ENCODE measurements at regions not wholly inside any gene's neighbourhood (a gene's known extent, or its start where the extent isn't known, plus 50 kb on each side); places are given as distances from the start of the nearest gene placed in this dataset.

DNA sequence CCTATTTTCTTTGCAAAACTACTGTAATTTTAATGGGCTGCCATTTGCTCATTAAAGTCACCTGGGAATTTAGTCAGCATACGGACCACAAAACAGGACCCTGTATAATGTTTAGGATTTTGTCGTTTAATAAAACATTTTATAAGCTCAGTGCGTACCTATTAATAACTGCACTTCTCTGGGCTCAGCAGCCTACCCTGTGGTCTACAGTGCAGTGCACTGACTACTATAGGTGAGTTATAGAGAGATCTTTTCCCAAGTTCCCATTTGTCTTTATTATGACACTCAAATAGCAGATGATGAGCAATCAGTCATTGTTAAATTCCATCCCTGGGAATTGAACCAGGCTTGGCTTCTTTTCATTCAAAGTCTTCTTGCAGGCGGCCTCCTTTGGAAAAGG, 433.4 kb upstream of the NFE2L3 start:
- H4K20me1 ChIP-seq (ENCODE audit: insufficient read depth): no peaks in the 10 kb centered on the region
- no peak overlapping the region for H3K4me3 ChIP-seq (replicated peaks in 1 of 2; ENCODE audit: low read depth in 1 of 2, low read length in 2 of 2)
- ChIA-PET POLR2A (no interaction called here), CTCF (no interaction called here), RAD21 (ENCODE audit: low non-redundant PET in 1 of 2, low total read pairs in 2 of 2, uncharacterized antibody in 2 of 2, unreplicated experiment in 2 of 2) (no interaction called here)
- H3K27me3 ChIP-seq (ENCODE audit: insufficient read depth, low read length): peaks cover 32% of the 10 kb centered on the region
- no peaks in the 10 kb centered on the region for H3K4me1 ChIP-seq (ENCODE audit: control insufficient read depth in 1 of 2, insufficient read depth in 2 of 2, low read length in 2 of 2)
- no peak overlapping the region for H3K4me2 ChIP-seq (ENCODE audit: low read length)
- H3K27ac ChIP-seq (ENCODE audit: low read depth, low read length): no peak overlapping the region
- intact Hi-C loops (cut with micrococcal nuclease): no loop called here
- no TSS peak for BruUV-seq (replicated peaks)
- no peak for ATAC-seq
- H3K36me3 ChIP-seq (ENCODE audit: control insufficient read depth in 1 of 2, insufficient read depth in 2 of 2, low read length in 2 of 2): no peaks in the 10 kb centered on the region
- no peak overlapping the region for H2AFZ ChIP-seq (ENCODE audit: low read depth, low read length, poor library complexity, severe bottlenecking)
- no peaks in the 10 kb centered on the region for H3K79me2 ChIP-seq (ENCODE audit: insufficient read depth, low read length)
- TF ChIP-seq CEBPB (IDR thresholded peaks at IDR 0.05; ENCODE audit: low read depth) (no peak), POLR2AphosphoS5 (IDR thresholded peaks at IDR 0.05; ENCODE audit: low read depth, low read length) (no peak), CTCF (IDR thresholded peaks at IDR 0.05 in 2 of 3, conservative IDR thresholded peaks at IDR 0.05 in 1 of 3; ENCODE audit: borderline replicate concordance in 1 of 3, insufficient read depth in 1 of 3, low read depth in 2 of 3, low read length in 2 of 3) (no peak), ZFX (IDR thresholded peaks at IDR 0.05) (no peak), EZH2 (IDR thresholded peaks at IDR 0.05) (no peak), CBX3 (IDR thresholded peaks at IDR 0.05; ENCODE audit: low read depth) (no peak), YY1 (IDR thresholded peaks at IDR 0.05; ENCODE audit: extremely low read depth, insufficient replicate concordance, low read depth, low read length) (no peak), FOSL1 (IDR thresholded peaks at IDR 0.05; ENCODE audit: low read depth) (no peak), SP1 (IDR thresholded peaks at IDR 0.05; ENCODE audit: low read depth) (no peak), RAD21 (IDR thresholded peaks at IDR 0.05; ENCODE audit: low read depth) (no peak), EGR1 (IDR thresholded peaks at IDR 0.05; ENCODE audit: low read depth) (no peak), ZNF274 (IDR thresholded peaks at IDR 0.05; ENCODE audit: low read depth, low read length) (no peak), SRF (IDR thresholded peaks at IDR 0.05; ENCODE audit: low read depth) (no peak), MAX (IDR thresholded peaks at IDR 0.05) (no peak), EZH2phosphoT487 (IDR thresholded peaks at IDR 0.05; ENCODE audit: borderline replicate concordance) (no peak), JUND (IDR thresholded peaks at IDR 0.05) (no peak)
- TF ChIP-seq, protein P1, sequence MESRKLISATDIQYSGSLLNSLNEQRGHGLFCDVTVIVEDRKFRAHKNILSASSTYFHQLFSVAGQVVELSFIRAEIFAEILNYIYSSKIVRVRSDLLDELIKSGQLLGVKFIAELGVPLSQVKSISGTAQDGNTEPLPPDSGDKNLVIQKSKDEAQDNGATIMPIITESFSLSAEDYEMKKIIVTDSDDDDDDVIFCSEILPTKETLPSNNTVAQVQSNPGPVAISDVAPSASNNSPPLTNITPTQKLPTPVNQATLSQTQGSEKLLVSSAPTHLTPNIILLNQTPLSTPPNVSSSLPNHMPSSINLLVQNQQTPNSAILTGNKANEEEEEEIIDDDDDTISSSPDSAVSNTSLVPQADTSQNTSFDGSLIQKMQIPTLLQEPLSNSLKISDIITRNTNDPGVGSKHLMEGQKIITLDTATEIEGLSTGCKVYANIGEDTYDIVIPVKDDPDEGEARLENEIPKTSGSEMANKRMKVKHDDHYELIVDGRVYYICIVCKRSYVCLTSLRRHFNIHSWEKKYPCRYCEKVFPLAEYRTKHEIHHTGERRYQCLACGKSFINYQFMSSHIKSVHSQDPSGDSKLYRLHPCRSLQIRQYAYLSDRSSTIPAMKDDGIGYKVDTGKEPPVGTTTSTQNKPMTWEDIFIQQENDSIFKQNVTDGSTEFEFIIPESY (IDR thresholded peaks at IDR 0.05; ENCODE audit: extremely low read depth, insufficient replicate concordance, low read length): no peak
- no peaks in the 10 kb centered on the region for H3K9me3 ChIP-seq (ENCODE audit: control insufficient read depth in 1 of 2, insufficient read depth in 1 of 2, low read depth in 1 of 2, low read length in 2 of 2)
- no peak for DNase-seq (ENCODE audit: low read depth, low spot score)
- no peak overlapping the region for H3K9ac ChIP-seq (ENCODE audit: low read length)
- H3K9me2 ChIP-seq (ENCODE audit: insufficient read depth): no peaks in the 10 kb centered on the region

All from HCT116 (cell line).